NCI-H2227 treated with DMSO at 0.1 percent for 48 hours (cell line): ENCODE measurements at regions not wholly inside any gene's neighbourhood (a gene's known extent, or its start where the extent isn't known, plus 50 kb on each side); places are given as distances from the start of the nearest gene placed in this dataset.
A peak's percentile ranks its signal among the peaks of the same experiment; 100 is the strongest.

Experiments used
- DNase-seq: peaks from one replicate; lab custom pipeline; 2025; lab: John Stamatoyannopoulos, UW

DNA sequence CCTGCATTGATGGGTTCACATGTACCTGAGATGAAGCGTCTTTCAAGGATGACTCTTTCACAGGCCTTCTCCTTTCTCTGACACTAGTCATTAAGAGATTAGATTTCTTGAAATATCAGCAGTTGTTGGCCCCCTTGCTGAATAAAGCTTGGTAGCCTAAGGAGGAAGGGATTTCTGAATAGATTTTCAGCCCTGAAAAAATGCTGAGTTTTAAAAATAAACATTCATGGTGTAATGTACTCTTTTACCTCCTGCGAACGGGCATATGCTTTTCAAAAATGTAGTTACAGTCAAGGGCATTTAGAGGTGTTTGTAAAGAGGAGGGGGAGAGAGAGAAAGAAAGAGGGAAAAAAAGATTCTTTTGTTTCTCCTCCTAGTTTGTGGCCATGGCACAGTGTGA, 222.7 kb downstream of the SOX4 start:
- no peak for DNase-seq

DNA sequence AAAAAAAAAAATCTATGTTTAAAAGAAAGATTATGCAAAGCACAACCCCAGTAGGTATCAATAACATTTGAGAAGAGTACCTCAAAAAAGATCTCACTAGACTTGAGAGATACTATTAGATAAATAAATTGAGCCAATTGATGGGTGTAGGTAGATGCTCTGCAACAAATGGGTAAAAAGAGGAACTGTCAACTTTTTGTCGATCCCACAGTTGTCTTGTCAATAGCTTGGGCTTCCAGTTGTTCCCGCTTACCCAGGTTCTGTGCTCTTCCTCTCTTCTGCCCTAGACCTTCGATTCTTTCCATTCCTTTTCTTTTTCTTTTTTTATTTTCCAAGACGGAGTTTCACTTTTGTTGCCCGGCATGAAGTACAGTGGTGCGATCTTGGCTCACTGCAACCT, 226.9 kb downstream of the SOX4 start:
- no peak for DNase-seq

- DNase-seq = no peak
Observed at GRCh38 chr6:21823371-21823770, 229.8 kb downstream of the SOX4 start.

DNA sequence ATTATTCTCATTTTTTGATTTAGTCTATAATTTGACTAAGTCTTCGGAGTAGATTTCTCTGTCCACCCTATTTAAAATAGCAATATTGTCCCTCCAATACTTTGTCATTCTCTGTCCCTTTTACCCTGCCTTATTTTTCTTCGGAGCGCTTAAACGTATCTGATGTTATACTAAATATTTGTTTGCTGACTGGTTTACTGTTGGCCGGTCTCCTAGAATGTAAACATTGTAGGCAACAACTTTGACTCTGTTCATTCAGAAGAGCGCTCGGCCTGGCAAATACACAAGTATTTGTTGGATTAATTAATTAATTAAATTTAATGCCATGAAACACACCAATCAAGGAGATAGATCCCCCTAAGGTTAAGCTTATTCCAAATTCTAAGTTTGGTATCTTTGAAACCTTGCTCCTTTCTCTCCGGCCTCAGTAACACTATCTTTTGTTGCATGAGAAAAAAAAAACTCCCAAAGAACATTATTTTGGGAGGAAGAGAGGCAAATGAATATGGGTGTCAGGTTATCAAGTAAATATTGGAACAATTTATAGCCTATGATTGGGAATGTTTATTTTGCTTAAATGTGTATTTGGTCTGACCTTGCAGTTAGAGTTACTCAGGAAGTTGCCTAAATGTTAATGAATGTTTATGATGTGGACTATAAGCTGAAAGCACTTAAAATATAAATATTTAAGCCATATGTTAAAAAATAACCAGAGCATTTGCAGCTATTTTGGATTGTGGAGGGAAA, 231.1 kb downstream of the SOX4 start:
- no peak for DNase-seq

DNA sequence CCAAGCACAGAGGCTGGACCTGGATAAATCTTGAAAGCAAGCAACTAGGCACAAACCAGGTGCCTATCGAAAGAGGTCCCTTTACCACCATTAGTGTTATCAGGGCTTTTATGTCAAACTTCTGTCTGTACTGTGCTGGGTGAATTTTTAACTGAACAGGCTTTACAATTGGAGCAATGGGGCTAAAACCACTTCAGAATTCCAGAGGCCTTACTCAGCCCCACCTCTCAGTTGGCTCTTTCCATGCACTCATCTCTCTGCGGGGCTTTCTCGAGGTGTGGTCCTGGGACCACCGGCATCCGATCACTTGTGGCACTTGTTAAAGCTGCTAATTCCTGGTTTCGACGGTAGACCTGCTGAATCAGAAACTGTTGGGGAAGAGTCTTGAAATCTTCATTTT, 232.5 kb downstream of the SOX4 start:
- DNase-seq = no peak

- DNase-seq = no peak
Observed at GRCh38 chr6:21826904-21827303, 233.4 kb downstream of the SOX4 start.

- DNase-seq = no peak
Observed at GRCh38 chr6:21827425-21828202, 234.1 kb downstream of the SOX4 start.

DNA sequence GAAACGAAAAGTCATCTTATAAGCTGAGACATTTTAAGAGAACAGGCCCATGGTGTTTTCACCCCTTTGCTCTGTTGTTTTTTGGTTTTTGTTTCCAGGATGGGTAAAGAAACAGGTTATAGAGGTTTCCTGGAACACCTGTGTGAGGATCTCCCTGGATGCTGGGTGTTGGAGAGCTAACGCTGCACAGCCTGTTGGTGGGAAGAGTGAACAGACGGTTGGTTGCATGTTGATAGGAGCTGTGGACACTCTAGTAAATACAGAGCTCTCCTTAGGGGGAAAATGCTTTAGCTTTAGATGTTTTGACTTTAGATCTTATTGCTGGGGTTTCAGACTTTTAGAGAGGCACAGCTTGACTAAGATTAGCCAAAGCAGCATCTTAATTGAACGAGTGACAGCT, 235.2 kb downstream of the SOX4 start:
- DNase-seq = no peak

GRCh38 chr6:21829126-21829525, 235.6 kb downstream of the SOX4 start:
- no peak for DNase-seq

- no peak for DNase-seq
Observed at GRCh38 chr6:21831521-21832291, 238.2 kb downstream of the SOX4 start.

GRCh38 chr6:21836277-21836676, 242.7 kb downstream of the SOX4 start:
- DNase-seq = no peak

DNA sequence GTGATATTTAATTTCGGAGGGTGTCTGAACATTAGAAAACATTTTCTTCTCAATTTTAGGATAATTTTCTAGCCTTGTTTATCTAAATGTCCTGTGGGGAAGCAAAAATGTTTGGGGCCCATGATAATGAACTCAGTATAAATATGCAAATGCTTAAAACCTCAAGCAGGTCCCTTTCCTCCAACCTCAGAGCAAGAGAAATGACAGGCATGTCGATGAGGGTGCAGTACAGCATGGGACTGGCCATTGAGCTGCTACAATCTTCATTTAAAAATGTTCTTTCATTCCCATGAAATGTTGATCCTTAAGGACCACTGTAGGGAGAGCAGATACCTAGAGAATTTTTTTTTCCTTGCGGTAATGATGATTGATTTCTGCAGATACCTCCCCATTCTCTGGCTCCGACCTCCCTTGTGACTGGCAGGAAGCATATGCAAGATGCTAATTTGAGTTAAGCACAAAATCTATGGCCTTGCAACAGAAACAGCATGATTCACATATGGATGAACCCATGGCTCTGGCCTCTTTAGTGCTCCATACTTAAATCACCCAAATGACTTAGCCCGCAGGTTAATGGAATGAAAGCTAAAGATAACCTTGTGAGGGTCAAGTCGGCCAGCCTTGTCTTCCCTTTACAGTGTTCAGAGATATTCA, 243.3 kb downstream of the SOX4 start:
- DNase-seq = no peak

DNA sequence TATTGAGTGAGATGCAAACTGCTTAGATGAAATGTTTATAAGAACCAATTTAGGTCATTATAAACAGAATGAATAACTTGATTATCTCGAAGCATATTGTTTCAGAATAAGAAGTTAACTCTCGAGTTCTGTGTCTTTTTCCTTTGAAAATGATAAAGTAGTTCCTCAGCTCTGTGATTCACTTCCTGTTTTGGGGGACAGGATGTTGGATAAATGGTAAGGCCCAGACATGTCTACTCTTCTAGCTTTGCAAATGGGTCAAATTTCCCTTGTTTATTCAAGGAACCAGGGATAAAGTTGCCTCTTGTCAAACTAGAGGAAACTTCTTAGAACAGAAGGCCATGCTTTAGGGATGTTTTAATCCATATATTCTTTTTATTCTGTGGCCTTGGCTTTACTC, 246.9 kb downstream of the SOX4 start:
- no peak for DNase-seq

GRCh38 chr6:21842875-21843645, 249.5 kb downstream of the SOX4 start:
- DNase-seq = no peak

DNA sequence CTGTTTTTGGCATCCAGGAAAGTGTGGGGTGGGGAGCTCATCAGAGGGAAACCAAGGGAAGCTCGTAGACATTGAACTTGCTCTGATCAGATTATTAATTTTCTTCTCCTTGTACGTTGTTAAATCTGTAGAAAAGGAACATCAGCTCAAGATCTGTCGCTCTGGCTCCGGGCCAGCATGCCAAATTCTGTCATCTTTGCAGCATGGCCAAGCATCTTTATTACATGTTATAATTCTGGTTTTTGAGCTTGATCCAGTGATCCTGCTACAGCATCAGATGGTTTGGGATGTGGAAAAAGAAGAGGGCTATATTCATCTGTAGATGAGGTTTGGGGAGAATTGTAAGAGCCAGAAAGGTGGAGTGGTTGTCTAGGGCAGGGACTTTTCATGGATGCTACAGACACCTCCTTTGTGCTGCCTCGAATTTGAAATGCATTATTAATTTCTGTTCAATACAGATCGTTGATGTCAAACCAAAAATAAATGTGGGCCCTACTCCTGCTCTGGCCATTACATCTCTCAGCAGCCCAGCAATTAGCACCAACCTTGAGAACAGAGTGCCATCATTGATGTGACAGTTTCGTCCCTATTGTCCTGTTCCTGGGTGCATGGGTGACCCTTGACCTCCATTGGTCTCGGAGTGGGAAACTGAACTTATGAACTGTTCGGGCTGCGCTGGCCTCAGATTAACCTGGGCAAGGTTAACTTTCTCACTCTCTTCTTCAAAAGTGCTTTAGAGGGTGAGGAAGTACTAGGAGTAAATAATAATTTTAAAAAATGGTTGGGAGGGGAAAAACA, 250.8 kb downstream of the SOX4 start:
- no peak for DNase-seq

DNA sequence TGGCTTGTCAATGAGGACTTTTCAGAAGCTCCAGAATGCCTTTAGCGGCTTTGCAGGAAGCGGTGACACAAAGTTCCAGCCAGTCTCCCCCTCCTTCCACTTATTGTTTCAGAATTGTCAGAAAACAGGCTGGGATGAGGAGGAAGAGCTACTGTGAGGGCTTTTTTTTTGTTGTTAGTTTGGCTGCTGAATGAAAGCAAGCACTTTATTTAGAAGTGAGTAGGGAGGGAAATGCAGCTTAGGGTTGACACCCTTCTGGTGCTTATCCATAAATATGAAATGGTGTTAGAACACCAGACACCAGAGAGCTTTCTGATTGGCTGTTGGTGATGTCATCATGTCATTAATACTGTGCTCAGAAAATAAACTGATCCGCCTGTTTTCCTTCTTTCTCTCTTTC, 251.5 kb downstream of the SOX4 start:
- no peak for DNase-seq

- DNase-seq = no peak
Observed at GRCh38 chr6:21845439-21846140, 252.0 kb downstream of the SOX4 start.

- DNase-seq = peak; percentile 47
Observed at GRCh38 chr6:21846541-21847451, 253.2 kb downstream of the SOX4 start.
